HG03045 (cell line): ENCODE measurements at regions not wholly inside any gene's neighbourhood (a gene's known extent, or its start where the extent isn't known, plus 50 kb on each side); places are given as distances from the start of the nearest gene placed in this dataset.

Experiments used
- ATAC-seq: cut with Tn5 transposase; IDR thresholded peaks from one replicate; pipeline ENCODE4 v1.9.1; 2021; ENCODE audit warnings: mild to moderate bottlenecking, moderate library complexity; ENCODE audit not compliant: unreplicated experiment

- ATAC-seq, result no peak
Observed at GRCh38 chr3:168338161-168338560, 242.4 kb upstream of the GOLIM4 start.

- ATAC-seq, result no peak
Observed at GRCh38 chr3:168336276-168336675, 240.6 kb upstream of the GOLIM4 start.

- ATAC-seq, result no peak
Observed at GRCh38 chr3:168333410-168333935, 237.7 kb upstream of the GOLIM4 start.

- no peak for ATAC-seq
Observed at GRCh38 chr3:168331756-168332155, 236.0 kb upstream of the GOLIM4 start.

- ATAC-seq, result no peak
Observed at GRCh38 chr3:168330983-168331382, 235.3 kb upstream of the GOLIM4 start.

- no peak for ATAC-seq
Observed at GRCh38 chr3:168327856-168328255, 232.1 kb upstream of the GOLIM4 start.

- no peak for ATAC-seq
Observed at GRCh38 chr3:168325684-168326083, 230.0 kb upstream of the GOLIM4 start.

GRCh38 chr3:168322941-168323340, 227.2 kb upstream of the GOLIM4 start:
- ATAC-seq, result no peak

- no peak for ATAC-seq
Observed at GRCh38 chr3:168314166-168314565, 218.4 kb upstream of the GOLIM4 start.

- ATAC-seq, result no peak
Observed at GRCh38 chr3:168312984-168313383, 217.3 kb upstream of the GOLIM4 start.

GRCh38 chr3:168307893-168308292, 212.2 kb upstream of the GOLIM4 start:
- ATAC-seq, result no peak

GRCh38 chr3:168295027-168295426, 199.3 kb upstream of the GOLIM4 start:
- no peak for ATAC-seq

- ATAC-seq, result no peak
Observed at GRCh38 chr3:168292296-168292695, 196.6 kb upstream of the GOLIM4 start.

GRCh38 chr3:168289471-168290008, 193.8 kb upstream of the GOLIM4 start:
- no peak for ATAC-seq

- no peak for ATAC-seq
Observed at GRCh38 chr3:168288511-168289401, 193.0 kb upstream of the GOLIM4 start.

GRCh38 chr3:168285506-168285905, 189.8 kb upstream of the GOLIM4 start:
- no peak for ATAC-seq

GRCh38 chr3:168284728-168285127, 189.0 kb upstream of the GOLIM4 start:
- ATAC-seq, result no peak

- no peak for ATAC-seq
Observed at GRCh38 chr3:168275662-168276061, 179.9 kb upstream of the GOLIM4 start.

GRCh38 chr3:168273917-168274316, 178.2 kb upstream of the GOLIM4 start:
- peak; percentile 88 for ATAC-seq

- no peak for ATAC-seq
Observed at GRCh38 chr3:168273036-168273435, 177.3 kb upstream of the GOLIM4 start.

GRCh38 chr3:168272343-168272985, 176.7 kb upstream of the GOLIM4 start:
- ATAC-seq, result no peak

GRCh38 chr3:168271932-168272331, 176.2 kb upstream of the GOLIM4 start:
- ATAC-seq, result no peak
